Bronchial epithelial cell (primary cell): ENCODE measurements at regions not wholly inside any gene's neighbourhood (a gene's known extent, or its start where the extent isn't known, plus 50 kb on each side); places are given as distances from the start of the nearest gene placed in this dataset.
A peak's percentile ranks its signal among the peaks of the same experiment; 100 is the strongest.

Experiments used
- DNase-seq: peaks from one replicate; pipeline ENCODE4 v3.0.0-alpha.2; 2010; ENCODE audit warnings: low read depth
- FAIRE-seq: peaks from 2 replicates; lab custom pipeline; 2011; peaks lifted over from hg19 to GRCh38; lab: Jason Lieb, UNC
- H3K27me3 ChIP-seq: 2 replicates; pipeline ENCODE4 v1.5.1; 2011; ENCODE audit warnings: low read length; ENCODE audit not compliant: control insufficient read depth, insufficient read depth
- H3K36me3 ChIP-seq: 2 replicates; pipeline ENCODE4 v1.5.1; 2011; ENCODE audit warnings: low read length; ENCODE audit not compliant: control insufficient read depth, insufficient read depth
- H3K4me3 ChIP-seq: 2 replicates; pipeline ENCODE4 v1.5.1; 2011; ENCODE audit warnings: mild to moderate bottlenecking, low read depth, low read length, control low read depth
- TF ChIP-seq, protein P1 (sequence below): IDR thresholded peaks from 2 replicates; pipeline ENCODE4 v1.5.1; 2011; ENCODE audit warnings: mild to moderate bottlenecking, moderate library complexity, low read length, control low read depth, inconsistent platforms; ENCODE audit not compliant: insufficient read depth, severe bottlenecking

DNA sequence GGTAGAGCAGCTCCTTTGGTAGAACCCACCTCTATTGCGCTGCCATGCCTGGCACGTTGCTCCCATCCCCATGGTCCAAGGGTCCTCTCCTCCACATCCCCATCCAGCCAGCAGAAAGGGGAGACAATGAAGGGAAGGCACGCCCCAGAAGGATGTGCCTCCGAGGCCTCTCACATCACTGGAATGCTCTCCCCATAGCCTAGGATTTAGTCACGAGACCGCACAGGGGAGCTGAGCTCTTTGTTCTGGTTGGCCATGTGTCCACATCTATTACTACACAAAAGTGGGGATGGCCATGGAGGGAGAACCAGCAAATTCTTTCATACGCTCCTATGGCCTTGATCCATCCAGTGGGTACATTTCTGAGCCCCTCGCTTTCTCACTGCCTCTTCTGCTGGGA lies 60.5 kb upstream of the SALL4 start:
- no peaks in the 10 kb centered on the region for H3K27me3 ChIP-seq

DNA sequence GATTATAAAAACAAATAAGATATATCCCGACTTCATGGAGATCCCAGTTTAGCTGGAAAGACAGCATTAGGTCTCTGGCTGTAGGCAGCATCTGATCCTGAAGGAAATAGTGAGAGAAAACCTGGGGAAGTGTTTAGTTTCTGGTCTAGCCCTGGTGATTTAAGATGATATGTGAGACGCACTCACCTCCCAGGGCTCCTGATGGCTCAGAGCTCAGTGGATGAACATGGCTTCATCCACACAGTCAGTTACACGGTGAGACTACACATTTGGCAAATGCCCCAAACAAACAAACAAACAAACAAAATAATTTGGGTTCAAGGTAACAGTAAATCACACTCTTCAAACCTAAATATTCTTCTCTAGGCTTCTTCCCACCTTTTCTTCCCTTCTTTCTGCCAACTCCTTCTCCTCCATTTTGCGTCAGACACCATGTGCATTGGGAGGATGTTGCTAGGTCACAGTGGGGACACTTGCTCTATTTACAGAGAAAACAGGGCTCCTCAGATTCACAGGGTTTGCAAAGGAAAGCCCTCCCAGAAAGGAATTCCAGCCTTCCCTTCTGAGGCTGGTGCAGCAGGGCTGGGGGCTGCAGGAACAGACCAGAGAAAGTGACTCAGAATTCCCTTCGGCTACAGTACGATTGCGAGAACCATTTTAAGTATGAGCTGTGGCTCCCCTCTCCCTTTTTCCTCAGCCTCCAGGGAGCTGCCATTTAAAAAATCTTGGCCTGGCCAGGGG lies 59.6 kb upstream of the SALL4 start:
- no peak for DNase-seq
- FAIRE-seq = no peak

More for the DNA sequence above, 60.5 kb upstream of the SALL4 start:
- DNase-seq = no peak
- no peak overlapping the region for H3K4me3 ChIP-seq
- H3K36me3 ChIP-seq = no peaks in the 10 kb centered on the region
- TF ChIP-seq, protein P1, sequence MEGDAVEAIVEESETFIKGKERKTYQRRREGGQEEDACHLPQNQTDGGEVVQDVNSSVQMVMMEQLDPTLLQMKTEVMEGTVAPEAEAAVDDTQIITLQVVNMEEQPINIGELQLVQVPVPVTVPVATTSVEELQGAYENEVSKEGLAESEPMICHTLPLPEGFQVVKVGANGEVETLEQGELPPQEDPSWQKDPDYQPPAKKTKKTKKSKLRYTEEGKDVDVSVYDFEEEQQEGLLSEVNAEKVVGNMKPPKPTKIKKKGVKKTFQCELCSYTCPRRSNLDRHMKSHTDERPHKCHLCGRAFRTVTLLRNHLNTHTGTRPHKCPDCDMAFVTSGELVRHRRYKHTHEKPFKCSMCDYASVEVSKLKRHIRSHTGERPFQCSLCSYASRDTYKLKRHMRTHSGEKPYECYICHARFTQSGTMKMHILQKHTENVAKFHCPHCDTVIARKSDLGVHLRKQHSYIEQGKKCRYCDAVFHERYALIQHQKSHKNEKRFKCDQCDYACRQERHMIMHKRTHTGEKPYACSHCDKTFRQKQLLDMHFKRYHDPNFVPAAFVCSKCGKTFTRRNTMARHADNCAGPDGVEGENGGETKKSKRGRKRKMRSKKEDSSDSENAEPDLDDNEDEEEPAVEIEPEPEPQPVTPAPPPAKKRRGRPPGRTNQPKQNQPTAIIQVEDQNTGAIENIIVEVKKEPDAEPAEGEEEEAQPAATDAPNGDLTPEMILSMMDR = no peak
- FAIRE-seq = no peak

DNA sequence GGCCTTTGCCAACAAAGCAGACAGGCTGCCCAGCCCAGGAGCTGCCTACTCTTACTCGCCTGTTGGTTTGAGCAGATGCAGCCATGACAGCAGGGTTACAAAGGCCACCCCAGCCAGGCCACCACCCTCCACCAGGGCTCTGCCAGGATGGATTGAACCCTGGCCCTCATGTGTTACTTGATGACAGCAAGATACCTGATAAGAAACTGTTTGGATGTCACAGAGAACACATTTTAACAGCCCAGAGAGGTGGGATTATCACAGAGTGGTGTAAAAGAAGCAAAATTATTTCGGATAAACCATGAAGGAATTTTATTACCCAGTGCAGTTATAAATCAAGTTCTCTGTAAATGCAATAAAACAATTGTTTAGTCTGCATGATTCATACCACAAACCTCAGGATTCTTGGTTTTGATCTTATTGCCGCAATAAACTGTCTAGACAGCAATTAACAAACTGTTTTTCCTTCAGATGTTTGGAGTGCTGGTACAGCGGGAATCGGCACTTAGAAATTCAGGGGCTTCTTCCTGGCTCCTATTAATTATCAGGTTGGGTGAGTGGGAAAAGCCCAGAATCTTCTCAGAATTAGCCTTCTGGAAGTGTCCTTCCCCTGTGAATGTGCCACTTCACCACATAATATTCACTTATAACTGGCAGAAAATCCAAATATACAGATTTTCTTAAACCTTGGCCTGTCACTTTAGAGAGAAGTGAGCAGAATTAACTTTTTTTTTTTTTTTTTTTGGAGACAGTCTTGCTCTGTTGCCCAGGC lies 58.0 kb upstream of the SALL4 start:
- TF ChIP-seq, protein P1 = no peak
- DNase-seq = no peak
- Histone ChIP-seq H3K27me3 (no peaks in the 10 kb centered on the region), H3K36me3 (no peaks in the 10 kb centered on the region), H3K4me3 (no peak overlapping the region)
- FAIRE-seq = no peak

More for the DNA sequence above, 59.6 kb upstream of the SALL4 start:
- H3K36me3 ChIP-seq = no peaks in the 10 kb centered on the region
- TF ChIP-seq, protein P1 = no peak
- no peaks in the 10 kb centered on the region for H3K27me3 ChIP-seq
- no peak overlapping the region for H3K4me3 ChIP-seq

DNA sequence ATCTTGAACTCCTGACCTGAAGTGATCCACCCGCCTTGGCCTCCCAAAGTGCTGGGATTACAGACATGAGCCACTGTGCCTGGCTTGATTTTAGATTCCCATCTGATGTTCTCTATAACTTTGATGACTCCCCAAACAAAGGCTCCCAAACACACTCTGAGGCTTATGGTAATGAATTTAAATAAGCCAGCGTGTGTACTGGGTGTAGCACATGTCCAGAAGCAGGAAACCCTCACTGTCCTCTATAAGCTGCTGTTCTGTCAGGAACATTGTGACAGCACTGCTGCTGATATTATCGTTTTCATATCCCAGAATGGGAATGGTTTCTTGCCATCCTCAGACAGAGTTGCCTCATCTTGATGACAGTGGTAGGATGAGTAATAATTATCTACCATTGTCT lies 54.1 kb upstream of the SALL4 start:
- FAIRE-seq (no peak), DNase-seq (peak; percentile 4)
- no peaks in the 10 kb centered on the region for H3K27me3 ChIP-seq
- TF ChIP-seq, protein P1 = no peak
- no peaks in the 10 kb centered on the region for H3K36me3 ChIP-seq
- H3K4me3 ChIP-seq = no peak overlapping the region

DNA sequence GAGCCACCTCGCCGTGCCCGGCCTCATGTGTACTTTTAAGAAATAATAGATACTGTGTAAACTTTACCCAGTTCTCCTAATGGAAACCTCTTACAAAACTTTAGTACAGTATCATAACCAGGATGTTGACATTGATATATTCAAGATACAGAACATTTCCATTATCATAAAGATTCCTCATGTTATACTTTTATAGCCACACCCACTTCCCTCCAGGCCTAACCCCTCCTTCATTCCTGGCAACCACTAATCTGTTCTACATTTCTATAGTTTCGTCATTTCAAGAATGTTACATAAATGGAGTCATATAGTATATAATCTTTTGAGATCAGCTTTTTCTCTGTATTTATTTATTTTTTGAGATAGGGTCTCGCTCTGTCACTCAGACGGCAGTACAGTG lies 52.6 kb upstream of the SALL4 start:
- no peaks in the 10 kb centered on the region for H3K27me3 ChIP-seq
- DNase-seq = peak; percentile 30
- FAIRE-seq = no peak
- no peaks in the 10 kb centered on the region for H3K36me3 ChIP-seq
- H3K4me3 ChIP-seq = no peak overlapping the region
- TF ChIP-seq, protein P1 = no peak
